Mammary epithelial cell (primary cell): ENCODE measurements at regions not wholly inside any gene's neighbourhood (a gene's known extent, or its start where the extent isn't known, plus 50 kb on each side); places are given as distances from the start of the nearest gene placed in this dataset.

Source experiments
- EZH2 ChIP-seq: IDR thresholded peaks from 2 replicates; pipeline ENCODE4 v1.6.1; 2012; ENCODE audit warnings: low read length, inconsistent platforms, borderline replicate concordance
- TF ChIP-seq, protein P1 (sequence below), 2 donors: IDR thresholded peaks in 1 of 2; conservative IDR thresholded peaks in 1 of 2; 2 replicates each; pipeline ENCODE4 v1.5.1; 2011 to 2012; ENCODE audit warnings: inconsistent platforms in 2 of 2, low read length in 2 of 2, mild to moderate bottlenecking in 2 of 2, control low read depth in 1 of 2, low read depth in 1 of 2; ENCODE audit not compliant: insufficient read depth in 1 of 2; ENCODE audit errors: extremely low read depth in 1 of 2

DNA sequence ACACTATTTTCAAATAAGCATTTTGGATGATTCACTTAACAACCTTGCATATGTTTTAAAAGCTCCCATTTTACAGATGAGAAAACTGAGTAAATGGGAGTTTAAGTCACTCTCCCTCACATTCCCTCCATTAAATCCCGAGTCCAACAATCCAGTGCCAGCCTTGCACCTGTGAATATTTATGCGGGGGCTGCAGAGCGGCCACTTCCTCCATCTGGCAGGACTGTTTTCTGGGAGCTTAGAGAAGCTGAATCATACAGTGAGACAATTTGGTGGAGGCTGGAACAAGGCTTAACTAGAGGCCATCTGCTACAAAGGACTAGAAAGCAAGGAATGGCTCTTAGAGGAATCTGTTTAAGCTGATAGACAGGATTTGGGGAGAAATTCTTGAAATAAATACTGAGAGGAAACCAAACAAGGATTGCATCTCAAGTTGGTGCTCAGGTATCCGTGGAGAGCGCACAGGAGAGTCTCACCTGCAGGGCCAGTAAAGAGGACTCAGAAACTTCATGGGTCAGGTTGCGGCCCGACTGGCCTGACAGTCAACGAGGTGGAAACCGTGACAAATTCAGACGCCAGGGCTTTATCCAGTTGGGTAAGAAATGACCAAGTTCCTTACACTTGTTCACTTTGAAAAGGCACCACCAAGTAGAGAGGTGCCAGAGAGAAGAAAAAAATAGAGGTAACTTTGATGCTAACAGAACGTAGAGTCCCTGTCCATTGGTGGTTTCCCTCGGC lies 478.5 kb downstream of the QKI start:
- TF ChIP-seq, protein P1, sequence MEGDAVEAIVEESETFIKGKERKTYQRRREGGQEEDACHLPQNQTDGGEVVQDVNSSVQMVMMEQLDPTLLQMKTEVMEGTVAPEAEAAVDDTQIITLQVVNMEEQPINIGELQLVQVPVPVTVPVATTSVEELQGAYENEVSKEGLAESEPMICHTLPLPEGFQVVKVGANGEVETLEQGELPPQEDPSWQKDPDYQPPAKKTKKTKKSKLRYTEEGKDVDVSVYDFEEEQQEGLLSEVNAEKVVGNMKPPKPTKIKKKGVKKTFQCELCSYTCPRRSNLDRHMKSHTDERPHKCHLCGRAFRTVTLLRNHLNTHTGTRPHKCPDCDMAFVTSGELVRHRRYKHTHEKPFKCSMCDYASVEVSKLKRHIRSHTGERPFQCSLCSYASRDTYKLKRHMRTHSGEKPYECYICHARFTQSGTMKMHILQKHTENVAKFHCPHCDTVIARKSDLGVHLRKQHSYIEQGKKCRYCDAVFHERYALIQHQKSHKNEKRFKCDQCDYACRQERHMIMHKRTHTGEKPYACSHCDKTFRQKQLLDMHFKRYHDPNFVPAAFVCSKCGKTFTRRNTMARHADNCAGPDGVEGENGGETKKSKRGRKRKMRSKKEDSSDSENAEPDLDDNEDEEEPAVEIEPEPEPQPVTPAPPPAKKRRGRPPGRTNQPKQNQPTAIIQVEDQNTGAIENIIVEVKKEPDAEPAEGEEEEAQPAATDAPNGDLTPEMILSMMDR (conservative IDR thresholded peaks at IDR 0.05 in 1 of 2, IDR thresholded peaks at IDR 0.05 in 1 of 2; ENCODE audit: extremely low read depth in 1 of 2, insufficient read depth in 1 of 2, low read depth in 1 of 2, low read length in 2 of 2), result no peak
- TF ChIP-seq EZH2, result no peak
